IPS-NIHi7 (cell line): ENCODE measurements at regions not wholly inside any gene's neighbourhood (a gene's known extent, or its start where the extent isn't known, plus 50 kb on each side); places are given as distances from the start of the nearest gene placed in this dataset.

Experiments used
- DNase-seq: peaks from one replicate; pipeline ENCODE4 v3.0.0; 2012; ENCODE audit warnings: mixed read lengths; ENCODE audit errors: extremely low spot score

GRCh38 chr11:109864151-109864661 lies 229.0 kb upstream of the ZC3H12C start:
- peak; percentile 30 for DNase-seq

- no peak for DNase-seq
These were observed 228.2 kb upstream of the ZC3H12C start for GRCh38 chr11:109864834-109865547.

GRCh38 chr11:109865548-109866186 lies 227.5 kb upstream of the ZC3H12C start:
- DNase-seq: no peak

- DNase-seq: no peak
These were observed 225.4 kb upstream of the ZC3H12C start for GRCh38 chr11:109867784-109868183.

GRCh38 chr11:109869536-109869935 lies 223.7 kb upstream of the ZC3H12C start:
- DNase-seq: no peak

GRCh38 chr11:109870297-109870696 lies 222.9 kb upstream of the ZC3H12C start:
- DNase-seq: no peak

GRCh38 chr11:109877043-109877442 lies 216.1 kb upstream of the ZC3H12C start:
- DNase-seq: no peak

GRCh38 chr11:109884501-109884900 lies 208.7 kb upstream of the ZC3H12C start:
- no peak for DNase-seq

GRCh38 chr11:109885006-109885405 lies 208.2 kb upstream of the ZC3H12C start:
- no peak for DNase-seq

- peak; percentile 32 for DNase-seq
These were observed 200.8 kb upstream of the ZC3H12C start for GRCh38 chr11:109892321-109892794.

- no peak for DNase-seq
These were observed 198.9 kb upstream of the ZC3H12C start for GRCh38 chr11:109894242-109894641.

GRCh38 chr11:109898592-109898991 lies 194.6 kb upstream of the ZC3H12C start:
- DNase-seq: no peak

GRCh38 chr11:109902764-109903433 lies 190.3 kb upstream of the ZC3H12C start:
- DNase-seq: no peak

GRCh38 chr11:109911488-109911887 lies 181.7 kb upstream of the ZC3H12C start:
- no peak for DNase-seq

GRCh38 chr11:109914038-109914437 lies 179.2 kb upstream of the ZC3H12C start:
- DNase-seq: peak; percentile 17

- DNase-seq: no peak
These were observed 178.2 kb upstream of the ZC3H12C start for GRCh38 chr11:109914809-109915653.

- no peak for DNase-seq
These were observed 166.3 kb upstream of the ZC3H12C start for GRCh38 chr11:109926941-109927340.

GRCh38 chr11:109929308-109929707 lies 163.9 kb upstream of the ZC3H12C start:
- no peak for DNase-seq

- no peak for DNase-seq
These were observed 160.1 kb upstream of the ZC3H12C start for GRCh38 chr11:109933126-109933525.

- DNase-seq: no peak
These were observed 159.0 kb upstream of the ZC3H12C start for GRCh38 chr11:109934151-109934550.

- no peak for DNase-seq
These were observed 156.5 kb upstream of the ZC3H12C start for GRCh38 chr11:109936661-109937180.
